ENCODE measurements at regions not wholly inside any gene's neighbourhood (a gene's known extent, or its start where the extent isn't known, plus 50 kb on each side); places are given as distances from the start of the nearest gene placed in this dataset.
A peak's percentile ranks its signal among the peaks of the same experiment; 100 is the strongest.

DNA sequence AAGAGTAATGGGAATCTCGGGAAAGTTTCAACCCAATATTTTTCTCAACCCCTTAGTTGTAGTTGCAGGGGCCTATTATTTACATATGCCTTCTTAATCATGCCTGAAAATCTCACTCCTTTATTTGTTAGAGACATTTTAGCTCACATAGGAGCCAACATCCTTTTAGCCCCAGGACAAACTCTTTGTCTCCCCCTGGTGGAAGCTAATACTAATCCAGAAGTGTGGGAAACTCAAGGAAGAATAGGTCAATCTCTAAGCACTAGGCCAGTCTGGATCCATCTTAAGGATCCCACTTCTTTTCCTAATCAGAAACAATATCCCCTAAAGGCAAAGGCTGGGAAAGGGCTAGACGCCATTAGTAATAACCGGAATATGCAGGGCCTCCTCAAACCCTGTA lies 550.9 kb upstream of the PKDCC start:
- Histone ChIP-seq H3K9me3 (ENCODE audit: control insufficient read depth in 4 of 4, low read length in 3 of 4) (peaks cover 23 to 51% (median 31%) of the 10 kb centered on the region in 4 donors), H3K27ac (ENCODE audit: low read depth in 1 of 2, low read length in 2 of 2) (no peak overlapping the region), H3K4me1 (ENCODE audit: control insufficient read depth in 4 of 4, insufficient read depth in 4 of 4, low read length in 3 of 4) (no peaks in the 10 kb centered on the region), H3K4me3 (ENCODE audit: low read depth in 1 of 3, low read length in 3 of 3) (peak overlapping the region in 2 of 3 donors; percentile 37 to 38), H3K9ac (ENCODE audit: low read depth in 1 of 2, low read length in 2 of 2) (no peak overlapping the region), H3K36me3 (ENCODE audit: control insufficient read depth in 4 of 4, insufficient read depth in 3 of 4, low read depth in 1 of 4, low read length in 3 of 4) (no peaks in the 10 kb centered on the region), H3K27me3 (ENCODE audit: control insufficient read depth in 4 of 4, insufficient read depth in 4 of 4, low read length in 3 of 4) (no peaks in the 10 kb centered on the region)
- TF ChIP-seq TAF1 (conservative IDR thresholded peaks at IDR 0.05) (no peak), NR2F2 (IDR thresholded peaks at IDR 0.05) (no peak), EGR1 (IDR thresholded peaks at IDR 0.05; ENCODE audit: low read depth in 2 of 2) (no peak), FOXA2 (IDR thresholded peaks at IDR 0.05) (no peak), JUND (IDR thresholded peaks at IDR 0.05) (no peak), RXRA (IDR thresholded peaks at IDR 0.05) (no peak), HNF4G (IDR thresholded peaks at IDR 0.05) (no peak), SP1 (IDR thresholded peaks at IDR 0.05) (no peak)
- TF ChIP-seq, protein P1, sequence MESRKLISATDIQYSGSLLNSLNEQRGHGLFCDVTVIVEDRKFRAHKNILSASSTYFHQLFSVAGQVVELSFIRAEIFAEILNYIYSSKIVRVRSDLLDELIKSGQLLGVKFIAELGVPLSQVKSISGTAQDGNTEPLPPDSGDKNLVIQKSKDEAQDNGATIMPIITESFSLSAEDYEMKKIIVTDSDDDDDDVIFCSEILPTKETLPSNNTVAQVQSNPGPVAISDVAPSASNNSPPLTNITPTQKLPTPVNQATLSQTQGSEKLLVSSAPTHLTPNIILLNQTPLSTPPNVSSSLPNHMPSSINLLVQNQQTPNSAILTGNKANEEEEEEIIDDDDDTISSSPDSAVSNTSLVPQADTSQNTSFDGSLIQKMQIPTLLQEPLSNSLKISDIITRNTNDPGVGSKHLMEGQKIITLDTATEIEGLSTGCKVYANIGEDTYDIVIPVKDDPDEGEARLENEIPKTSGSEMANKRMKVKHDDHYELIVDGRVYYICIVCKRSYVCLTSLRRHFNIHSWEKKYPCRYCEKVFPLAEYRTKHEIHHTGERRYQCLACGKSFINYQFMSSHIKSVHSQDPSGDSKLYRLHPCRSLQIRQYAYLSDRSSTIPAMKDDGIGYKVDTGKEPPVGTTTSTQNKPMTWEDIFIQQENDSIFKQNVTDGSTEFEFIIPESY (IDR thresholded peaks at IDR 0.05): no peak
- TF ChIP-seq, protein P2, sequence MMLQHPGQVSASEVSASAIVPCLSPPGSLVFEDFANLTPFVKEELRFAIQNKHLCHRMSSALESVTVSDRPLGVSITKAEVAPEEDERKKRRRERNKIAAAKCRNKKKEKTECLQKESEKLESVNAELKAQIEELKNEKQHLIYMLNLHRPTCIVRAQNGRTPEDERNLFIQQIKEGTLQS (IDR thresholded peaks at IDR 0.05): no peak
- TF ChIP-seq, protein P3, sequence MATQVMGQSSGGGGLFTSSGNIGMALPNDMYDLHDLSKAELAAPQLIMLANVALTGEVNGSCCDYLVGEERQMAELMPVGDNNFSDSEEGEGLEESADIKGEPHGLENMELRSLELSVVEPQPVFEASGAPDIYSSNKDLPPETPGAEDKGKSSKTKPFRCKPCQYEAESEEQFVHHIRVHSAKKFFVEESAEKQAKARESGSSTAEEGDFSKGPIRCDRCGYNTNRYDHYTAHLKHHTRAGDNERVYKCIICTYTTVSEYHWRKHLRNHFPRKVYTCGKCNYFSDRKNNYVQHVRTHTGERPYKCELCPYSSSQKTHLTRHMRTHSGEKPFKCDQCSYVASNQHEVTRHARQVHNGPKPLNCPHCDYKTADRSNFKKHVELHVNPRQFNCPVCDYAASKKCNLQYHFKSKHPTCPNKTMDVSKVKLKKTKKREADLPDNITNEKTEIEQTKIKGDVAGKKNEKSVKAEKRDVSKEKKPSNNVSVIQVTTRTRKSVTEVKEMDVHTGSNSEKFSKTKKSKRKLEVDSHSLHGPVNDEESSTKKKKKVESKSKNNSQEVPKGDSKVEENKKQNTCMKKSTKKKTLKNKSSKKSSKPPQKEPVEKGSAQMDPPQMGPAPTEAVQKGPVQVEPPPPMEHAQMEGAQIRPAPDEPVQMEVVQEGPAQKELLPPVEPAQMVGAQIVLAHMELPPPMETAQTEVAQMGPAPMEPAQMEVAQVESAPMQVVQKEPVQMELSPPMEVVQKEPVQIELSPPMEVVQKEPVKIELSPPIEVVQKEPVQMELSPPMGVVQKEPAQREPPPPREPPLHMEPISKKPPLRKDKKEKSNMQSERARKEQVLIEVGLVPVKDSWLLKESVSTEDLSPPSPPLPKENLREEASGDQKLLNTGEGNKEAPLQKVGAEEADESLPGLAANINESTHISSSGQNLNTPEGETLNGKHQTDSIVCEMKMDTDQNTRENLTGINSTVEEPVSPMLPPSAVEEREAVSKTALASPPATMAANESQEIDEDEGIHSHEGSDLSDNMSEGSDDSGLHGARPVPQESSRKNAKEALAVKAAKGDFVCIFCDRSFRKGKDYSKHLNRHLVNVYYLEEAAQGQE (IDR thresholded peaks at IDR 0.05): no peak
- DNase-seq (ENCODE audit: low spot score): no peak
- WGBS: 86% methylated on average over 3 of the region's 3 CpGs

DNA sequence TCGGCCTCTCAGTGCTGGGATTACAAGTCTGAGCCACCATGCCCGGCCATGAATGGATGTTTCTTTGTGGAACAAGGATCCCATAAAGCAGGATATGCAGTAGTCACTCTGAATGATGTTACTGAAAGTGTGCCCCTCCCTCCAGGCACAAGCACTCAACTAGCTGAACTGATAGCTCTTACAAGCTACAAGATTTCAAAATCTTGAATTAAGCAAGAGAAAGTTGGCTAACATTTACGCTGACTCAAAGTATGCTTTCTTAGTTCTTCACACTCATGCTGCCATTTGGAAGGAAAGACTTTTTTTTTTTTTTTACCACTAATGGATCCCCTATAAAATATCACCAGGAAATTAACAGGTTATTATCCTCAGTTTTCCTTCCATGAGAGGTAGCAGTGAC lies 549.0 kb upstream of the PKDCC start:
- H3K9me3 ChIP-seq (ENCODE audit: control insufficient read depth in 4 of 4, low read length in 3 of 4): peaks cover 18 to 51% (median 32%) of the 10 kb centered on the region in 4 donors
- no peak for DNase-seq (ENCODE audit: low spot score)

More for the DNA sequence above, 549.0 kb upstream of the PKDCC start:
- H3K36me3 ChIP-seq (ENCODE audit: control insufficient read depth in 4 of 4, insufficient read depth in 3 of 4, low read depth in 1 of 4, low read length in 3 of 4): no peaks in the 10 kb centered on the region
- no peak overlapping the region for H3K27ac ChIP-seq (ENCODE audit: low read depth in 1 of 2, low read length in 2 of 2)
- H3K4me1 ChIP-seq (ENCODE audit: control insufficient read depth in 4 of 4, insufficient read depth in 4 of 4, low read length in 3 of 4): no peaks in the 10 kb centered on the region
- no peak overlapping the region for H3K9ac ChIP-seq (ENCODE audit: low read depth in 1 of 2, low read length in 2 of 2)
- TF ChIP-seq FOXA1 (IDR thresholded peaks at IDR 0.05) (no peak), YY1 (IDR thresholded peaks at IDR 0.05) (no peak), FOXA2 (IDR thresholded peaks at IDR 0.05) (no peak), SP1 (IDR thresholded peaks at IDR 0.05) (no peak), RAD21 (IDR thresholded peaks at IDR 0.05) (no peak), TAF1 (conservative IDR thresholded peaks at IDR 0.05) (no peak), NR2F2 (IDR thresholded peaks at IDR 0.05) (no peak), GABPA (IDR thresholded peaks at IDR 0.05 in 1 of 2, conservative IDR thresholded peaks at IDR 0.05 in 1 of 2) (no peak), JUND (IDR thresholded peaks at IDR 0.05) (no peak), HNF4G (IDR thresholded peaks at IDR 0.05) (no peak), RXRA (IDR thresholded peaks at IDR 0.05) (no peak), HNF4A (conservative IDR thresholded peaks at IDR 0.05) (no peak), EGR1 (IDR thresholded peaks at IDR 0.05; ENCODE audit: low read depth in 2 of 2) (no peak)
- TF ChIP-seq, protein P3 (IDR thresholded peaks at IDR 0.05): no peak
- TF ChIP-seq, protein P2 (IDR thresholded peaks at IDR 0.05): no peak
- TF ChIP-seq, protein P4, sequence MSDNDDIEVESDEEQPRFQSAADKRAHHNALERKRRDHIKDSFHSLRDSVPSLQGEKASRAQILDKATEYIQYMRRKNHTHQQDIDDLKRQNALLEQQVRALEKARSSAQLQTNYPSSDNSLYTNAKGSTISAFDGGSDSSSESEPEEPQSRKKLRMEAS (IDR thresholded peaks at IDR 0.05): no peak
- TF ChIP-seq, protein P1 (IDR thresholded peaks at IDR 0.05): no peak
- TF ChIP-seq, protein P5, sequence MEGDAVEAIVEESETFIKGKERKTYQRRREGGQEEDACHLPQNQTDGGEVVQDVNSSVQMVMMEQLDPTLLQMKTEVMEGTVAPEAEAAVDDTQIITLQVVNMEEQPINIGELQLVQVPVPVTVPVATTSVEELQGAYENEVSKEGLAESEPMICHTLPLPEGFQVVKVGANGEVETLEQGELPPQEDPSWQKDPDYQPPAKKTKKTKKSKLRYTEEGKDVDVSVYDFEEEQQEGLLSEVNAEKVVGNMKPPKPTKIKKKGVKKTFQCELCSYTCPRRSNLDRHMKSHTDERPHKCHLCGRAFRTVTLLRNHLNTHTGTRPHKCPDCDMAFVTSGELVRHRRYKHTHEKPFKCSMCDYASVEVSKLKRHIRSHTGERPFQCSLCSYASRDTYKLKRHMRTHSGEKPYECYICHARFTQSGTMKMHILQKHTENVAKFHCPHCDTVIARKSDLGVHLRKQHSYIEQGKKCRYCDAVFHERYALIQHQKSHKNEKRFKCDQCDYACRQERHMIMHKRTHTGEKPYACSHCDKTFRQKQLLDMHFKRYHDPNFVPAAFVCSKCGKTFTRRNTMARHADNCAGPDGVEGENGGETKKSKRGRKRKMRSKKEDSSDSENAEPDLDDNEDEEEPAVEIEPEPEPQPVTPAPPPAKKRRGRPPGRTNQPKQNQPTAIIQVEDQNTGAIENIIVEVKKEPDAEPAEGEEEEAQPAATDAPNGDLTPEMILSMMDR (IDR thresholded peaks at IDR 0.05; ENCODE audit: low read depth, low read length, missing input control): no peak
- H3K4me3 ChIP-seq (ENCODE audit: low read depth in 1 of 3, low read length in 3 of 3): no peak overlapping the region
- no peaks in the 10 kb centered on the region for H3K27me3 ChIP-seq (ENCODE audit: control insufficient read depth in 4 of 4, insufficient read depth in 4 of 4, low read length in 3 of 4)
- 80% methylated on average over 3 of the region's 3 CpGs for WGBS
